Esophagus muscularis mucosa (tissue), 3 donors: ENCODE measurements at regions not wholly inside any gene's neighbourhood (a gene's known extent, or its start where the extent isn't known, plus 50 kb on each side); places are given as distances from the start of the nearest gene placed in this dataset.

ENCODE experiments used
- CTCF ChIP-seq, 3 experiments: fragments of 200-600 bp in 2 of 3; fragments of 450-650 bp in 1 of 3; sonication (generic) in 2 of 3; IDR thresholded peaks; one replicate each; pipeline ENCODE4 v1.5.1; 2017 to 2019; ENCODE audit warnings: antibody characterized with exemption in 3 of 3, mild to moderate bottlenecking in 2 of 3, moderate library complexity in 1 of 3
- POLR2AphosphoS5 ChIP-seq, 2 donors: sonication (generic); formaldehyde crosslinking; IDR thresholded peaks; one replicate each; pipeline ENCODE4 v1.6.1; 2017; ENCODE audit warnings: antibody characterized with exemption in 2 of 2

- TF ChIP-seq CTCF (IDR thresholded peaks at IDR 0.05) (no peak), POLR2AphosphoS5 (IDR thresholded peaks at IDR 0.05) (no peak)
Measured at GRCh38 chr6:854406-855118, 161.6 kb upstream of the EXOC2 start.
